SIG-M5 (cell line): ENCODE measurements at regions not wholly inside any gene's neighbourhood (a gene's known extent, or its start where the extent isn't known, plus 50 kb on each side); places are given as distances from the start of the nearest gene placed in this dataset.

Experiments
- DNase-seq: peaks from one replicate; lab custom pipeline; 2025; lab: John Stamatoyannopoulos, UW

DNA sequence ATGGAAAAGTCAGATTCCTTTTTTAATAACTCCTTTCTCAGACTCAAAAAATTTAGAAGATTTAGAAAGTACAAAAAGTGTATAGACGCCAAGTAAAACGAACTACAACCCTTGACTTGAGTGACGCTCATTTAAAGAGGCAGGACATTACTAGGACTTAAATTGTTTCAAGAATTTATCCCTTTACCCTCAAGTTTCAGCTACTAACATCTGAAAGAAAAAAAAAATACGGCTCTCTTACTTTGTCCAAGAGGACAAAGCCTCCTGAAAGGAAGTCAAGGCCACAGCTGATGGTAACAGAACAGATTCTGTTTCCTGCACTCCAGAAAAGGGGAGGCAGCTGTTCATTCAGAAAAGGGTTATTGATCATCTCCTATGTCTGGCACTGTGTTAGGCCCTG lies 57.6 kb upstream of the PKDCC start:
- no peak for DNase-seq

DNA sequence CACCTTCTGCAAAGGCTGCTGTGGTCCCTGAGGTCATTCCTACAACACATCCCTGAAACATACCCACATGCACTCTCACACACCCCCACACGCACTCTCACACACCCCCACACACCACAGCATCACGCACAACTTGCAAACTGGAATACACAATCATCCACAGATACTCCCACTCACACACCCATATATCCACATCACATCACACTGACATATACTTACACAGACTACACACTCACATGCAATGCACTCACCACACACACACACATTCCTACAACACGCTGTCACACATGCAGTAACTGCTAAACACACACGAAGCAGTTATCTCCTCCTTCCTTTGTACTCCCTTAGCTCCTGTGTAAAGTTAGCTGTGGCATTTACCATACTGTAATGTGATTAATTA lies 57.1 kb upstream of the PKDCC start:
- no peak for DNase-seq

DNA sequence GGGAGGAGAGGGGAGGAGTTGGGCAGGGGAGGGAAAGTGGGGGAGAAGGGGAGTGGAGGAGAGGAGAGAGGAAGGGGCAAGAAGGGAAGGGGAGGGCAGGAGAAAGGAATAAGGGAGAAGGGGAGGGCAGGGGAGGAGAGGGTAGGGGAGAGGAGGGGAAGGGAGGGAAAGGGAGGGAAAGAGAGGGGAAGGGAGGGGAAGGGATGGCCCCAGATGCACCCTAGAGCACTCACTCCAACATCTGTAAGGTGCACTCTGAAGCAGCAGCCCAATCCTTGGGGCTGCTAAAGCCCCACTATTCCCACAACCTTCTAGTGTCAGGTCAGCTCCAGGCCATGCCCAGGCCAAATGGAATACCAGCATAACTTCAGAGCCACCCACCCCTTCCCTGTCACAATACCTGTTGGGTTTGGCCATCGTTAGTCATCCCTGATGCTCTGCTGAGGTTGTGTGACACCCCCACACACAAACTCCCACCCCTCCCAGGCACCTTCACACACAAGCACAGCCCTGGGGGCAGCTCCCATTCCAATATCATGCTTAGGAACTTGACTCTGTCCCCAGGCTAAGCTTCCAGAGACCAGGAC lies 55.7 kb upstream of the PKDCC start:
- no peak for DNase-seq

DNA sequence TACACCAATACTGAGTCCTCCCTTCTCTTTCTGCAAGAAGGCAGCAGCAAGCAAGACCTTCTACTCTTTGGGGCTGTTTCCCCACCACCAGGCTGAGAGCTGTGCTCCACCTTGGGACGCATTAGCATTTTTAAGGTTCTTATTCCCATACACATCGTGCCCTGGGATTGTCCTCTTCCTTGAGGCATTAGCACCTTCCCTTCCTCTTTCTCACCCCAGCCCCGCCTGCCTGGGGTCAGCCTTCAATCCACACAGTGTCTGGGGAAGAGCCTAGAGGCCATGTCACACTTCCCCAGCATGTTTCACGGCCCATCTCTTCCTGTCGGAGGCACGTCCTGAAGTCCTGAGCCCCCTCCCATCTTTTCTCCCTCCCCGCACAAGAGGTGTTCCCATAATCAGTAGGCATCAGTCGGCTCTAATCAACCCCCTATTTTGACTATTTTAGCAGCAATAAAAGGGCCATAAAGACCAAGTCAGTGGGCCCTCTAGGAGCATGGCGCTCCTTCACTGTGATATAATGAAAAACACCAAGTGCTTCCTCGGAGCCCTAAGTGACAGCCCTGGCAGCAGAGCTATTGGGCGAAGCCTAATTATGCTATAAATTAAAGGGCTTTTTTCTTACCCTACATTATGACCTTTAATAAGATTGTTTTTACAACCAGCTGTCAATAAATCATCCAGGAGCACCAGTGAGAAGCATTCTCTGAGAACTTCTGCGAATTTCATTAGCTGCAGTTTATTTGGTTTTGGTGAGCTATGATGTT lies 55.0 kb upstream of the PKDCC start:
- no peak for DNase-seq

DNA sequence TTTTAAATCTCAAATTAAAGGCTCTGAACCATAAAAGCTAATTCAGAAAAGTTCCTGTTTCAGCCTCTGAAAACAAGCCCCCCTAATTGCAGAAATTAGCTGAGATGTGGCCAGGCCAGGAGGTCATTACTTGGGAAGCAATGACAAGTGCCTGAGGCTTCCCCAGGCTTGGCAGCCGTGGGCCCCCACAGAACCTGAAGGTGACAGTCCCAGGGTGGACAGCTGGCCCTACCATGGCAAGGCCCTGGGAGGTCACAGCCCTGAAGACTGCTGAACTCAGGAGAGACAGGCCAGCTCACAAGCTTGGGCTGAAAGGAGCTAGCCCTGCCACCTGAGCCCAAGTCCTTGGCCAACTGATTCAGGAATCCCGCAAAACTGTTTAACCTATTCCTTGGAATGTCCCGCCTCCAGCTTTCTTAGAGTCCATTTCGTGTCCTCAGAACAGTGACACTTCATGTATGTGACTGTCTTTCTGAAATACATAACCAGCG lies 54.3 kb upstream of the PKDCC start:
- DNase-seq = no peak

DNA sequence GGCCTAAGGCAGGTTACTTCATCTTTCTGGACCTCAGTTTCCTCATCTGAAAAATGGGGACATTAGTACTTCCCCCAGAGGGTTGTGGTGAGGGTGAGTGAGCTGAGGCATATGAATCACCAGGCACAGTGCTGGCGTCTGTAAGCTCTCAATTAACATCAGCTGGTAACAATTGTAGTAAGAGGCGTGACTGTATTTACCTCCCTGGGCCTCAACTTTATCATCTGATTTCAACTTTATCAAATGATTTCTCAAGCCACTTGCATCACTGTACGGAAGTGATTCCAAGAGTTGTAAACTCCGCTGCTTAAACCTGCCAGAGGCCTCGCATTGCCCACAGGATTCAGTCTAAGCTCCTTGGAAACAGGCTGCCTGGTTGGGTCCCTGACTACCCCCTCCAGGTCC lies 53.6 kb upstream of the PKDCC start:
- DNase-seq = no peak

DNA sequence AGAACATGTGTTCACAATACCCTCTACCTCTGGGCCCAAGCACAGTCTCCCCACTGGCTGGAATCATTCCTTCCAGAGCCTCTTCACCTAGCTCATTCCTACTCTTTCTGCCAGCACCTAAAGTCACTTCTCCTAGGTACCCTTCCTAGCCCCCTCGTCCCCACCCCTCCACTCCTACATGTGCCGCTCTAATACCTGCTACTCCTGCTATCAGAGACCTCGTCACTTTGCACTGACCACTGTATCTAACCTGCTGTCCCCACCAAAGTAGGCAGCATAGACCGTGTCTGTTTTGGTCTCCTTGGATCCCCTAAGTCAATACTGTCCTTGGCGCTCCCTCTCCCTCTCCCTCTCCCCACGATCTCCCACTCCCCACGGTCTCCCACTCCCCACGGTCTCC lies 53.2 kb upstream of the PKDCC start:
- no peak for DNase-seq

DNA sequence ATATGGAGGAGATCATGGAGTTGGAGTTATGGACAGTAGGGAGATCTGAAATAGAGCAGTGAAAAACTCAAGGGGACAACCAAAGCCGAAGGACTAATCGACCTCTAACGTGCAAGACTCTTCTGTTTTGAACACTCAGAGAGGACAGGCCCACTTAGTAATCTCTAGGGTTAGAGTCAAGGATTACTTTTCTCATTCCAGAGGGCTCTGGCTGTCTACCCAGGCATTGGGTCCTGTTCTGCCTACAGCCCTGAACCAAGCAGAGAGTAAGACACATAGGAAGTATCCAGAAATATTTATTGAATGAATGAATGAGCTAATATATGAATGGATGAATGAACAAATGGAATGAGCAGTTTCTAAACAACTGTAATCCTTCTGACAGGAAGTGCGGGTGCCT lies 50.3 kb upstream of the PKDCC start:
- no peak for DNase-seq
